ENCODE measurements at regions not wholly inside any gene's neighbourhood (a gene's known extent, or its start where the extent isn't known, plus 50 kb on each side); places are given as distances from the start of the nearest gene placed in this dataset.

DNA sequence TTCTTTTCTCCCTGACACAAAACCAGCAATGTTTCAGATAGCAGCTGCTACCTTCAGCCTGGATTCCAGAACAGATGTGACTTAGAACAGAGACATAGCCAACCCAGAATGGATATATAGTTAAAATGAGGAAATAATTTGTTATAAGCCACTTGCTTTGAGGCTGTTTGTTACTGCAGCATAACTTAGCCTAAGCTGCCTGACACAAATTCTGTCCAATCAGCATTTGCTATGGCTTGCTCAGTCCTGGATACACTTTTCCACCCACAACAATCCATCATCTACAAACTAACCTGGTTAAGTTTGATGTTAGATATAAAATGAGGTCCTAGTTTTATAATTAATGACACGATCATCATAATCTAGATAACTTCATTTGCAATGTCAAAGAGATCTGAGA lies 480.4 kb downstream of the NR4A2 start:
- Histone ChIP-seq H3K27ac (ENCODE audit: low read length, poor library complexity, severe bottlenecking) (no peak overlapping the region), H3K27me3 (ENCODE audit: control insufficient read depth in 1 of 2, insufficient read depth in 1 of 2, low read length in 2 of 2) (no peaks in the 10 kb centered on the region), H3K79me1 (replicated peaks; ENCODE audit: low read length, poor library complexity, severe bottlenecking) (no peaks in the 10 kb centered on the region), H3K4me2 (ENCODE audit: low read length, poor library complexity, severe bottlenecking) (no peak overlapping the region), H4K91ac (ENCODE audit: low read length) (no peak overlapping the region), H2BK5ac (ENCODE audit: low read depth, low read length, poor library complexity, severe bottlenecking) (no peak overlapping the region), H2AK5ac (ENCODE audit: low read length, severe bottlenecking) (no peak overlapping the region), H4K8ac (ENCODE audit: low read length) (no peak overlapping the region), H2AFZ (ENCODE audit: low read depth, low read length) (no peak overlapping the region), H2BK120ac (ENCODE audit: low read depth, low read length) (no peak overlapping the region), H2BK15ac (ENCODE audit: low read depth, poor library complexity, severe bottlenecking) (no peak overlapping the region), H2BK12ac (ENCODE audit: low read length in 2 of 2) (no peak overlapping the region), H3K4me1 (ENCODE audit: control insufficient read depth, insufficient read depth, low read depth, low read length) (no peaks in the 10 kb centered on the region), H3K18ac (ENCODE audit: low read depth in 1 of 2, low read length in 2 of 2) (no peak overlapping the region), H3K36me3 (ENCODE audit: control insufficient read depth in 1 of 2, insufficient read depth in 2 of 2, low read depth in 1 of 2, low read length in 2 of 2) (no peaks in the 10 kb centered on the region), H3K9me3 (ENCODE audit: control insufficient read depth, low read length) (no peaks in the 10 kb centered on the region), H3K4me3 (ENCODE audit: insufficient read depth in 1 of 2, low read depth in 1 of 2, low read length in 2 of 2) (no peak overlapping the region), H3K9ac (ENCODE audit: low read length) (no peak overlapping the region), H3K23ac (ENCODE audit: low read length in 2 of 2) (no peak overlapping the region), H3K4ac (ENCODE audit: low read depth in 1 of 2, low read length in 2 of 2) (no peak overlapping the region), H3K14ac (ENCODE audit: low read length in 2 of 2) (no peak overlapping the region)
- no peak for DNase-seq
- no CpG with 5 or more reads among the region's 1 CpG for WGBS

DNA sequence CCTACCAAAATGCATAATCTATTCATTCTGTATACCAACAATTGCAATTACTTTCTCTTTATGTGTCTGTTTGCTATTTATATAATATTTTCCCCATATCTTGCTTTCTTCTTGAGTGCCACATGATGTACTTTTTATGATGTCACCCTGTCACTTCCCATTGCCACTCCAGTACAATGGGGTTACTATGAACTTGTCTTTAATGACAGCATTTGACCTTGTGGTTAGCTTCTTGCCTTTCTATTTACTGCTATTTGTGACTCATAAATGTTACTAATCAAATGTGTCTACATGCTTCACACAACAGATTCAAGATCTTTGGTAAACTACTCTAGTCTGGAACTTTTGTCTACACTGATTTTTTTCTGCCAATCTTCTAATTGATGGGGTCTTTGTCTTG lies 486.3 kb downstream of the NR4A2 start:
- Histone ChIP-seq H4K8ac (ENCODE audit: low read length) (no peak overlapping the region), H3K4me1 (ENCODE audit: control insufficient read depth, insufficient read depth, low read depth, low read length) (no peaks in the 10 kb centered on the region), H2AK5ac (ENCODE audit: low read length, severe bottlenecking) (no peak overlapping the region), H4K91ac (ENCODE audit: low read length) (no peak overlapping the region), H3K4ac (ENCODE audit: low read depth in 1 of 2, low read length in 2 of 2) (no peak overlapping the region), H3K4me2 (ENCODE audit: low read length, poor library complexity, severe bottlenecking) (no peak overlapping the region), H3K27ac (ENCODE audit: low read length, poor library complexity, severe bottlenecking) (no peak overlapping the region), H3K14ac (ENCODE audit: low read length in 2 of 2) (no peak overlapping the region), H2BK15ac (ENCODE audit: low read depth, poor library complexity, severe bottlenecking) (no peak overlapping the region), H3K18ac (ENCODE audit: low read depth in 1 of 2, low read length in 2 of 2) (no peak overlapping the region), H3K9me3 (ENCODE audit: control insufficient read depth, low read length) (no peaks in the 10 kb centered on the region), H3K79me1 (replicated peaks; ENCODE audit: low read length, poor library complexity, severe bottlenecking) (no peaks in the 10 kb centered on the region), H2BK12ac (ENCODE audit: low read length in 2 of 2) (no peak overlapping the region), H3K36me3 (ENCODE audit: control insufficient read depth in 1 of 2, insufficient read depth in 2 of 2, low read depth in 1 of 2, low read length in 2 of 2) (no peaks in the 10 kb centered on the region), H2BK5ac (ENCODE audit: low read depth, low read length, poor library complexity, severe bottlenecking) (no peak overlapping the region), H3K27me3 (ENCODE audit: control insufficient read depth in 1 of 2, insufficient read depth in 1 of 2, low read length in 2 of 2) (no peaks in the 10 kb centered on the region), H2AFZ (ENCODE audit: low read depth, low read length) (no peak overlapping the region), H3K23ac (ENCODE audit: low read length in 2 of 2) (no peak overlapping the region), H3K4me3 (ENCODE audit: insufficient read depth in 1 of 2, low read depth in 1 of 2, low read length in 2 of 2) (no peak overlapping the region), H2BK120ac (ENCODE audit: low read depth, low read length) (no peak overlapping the region), H3K9ac (ENCODE audit: low read length) (no peak overlapping the region)
- peak; percentile 4 for DNase-seq

DNA sequence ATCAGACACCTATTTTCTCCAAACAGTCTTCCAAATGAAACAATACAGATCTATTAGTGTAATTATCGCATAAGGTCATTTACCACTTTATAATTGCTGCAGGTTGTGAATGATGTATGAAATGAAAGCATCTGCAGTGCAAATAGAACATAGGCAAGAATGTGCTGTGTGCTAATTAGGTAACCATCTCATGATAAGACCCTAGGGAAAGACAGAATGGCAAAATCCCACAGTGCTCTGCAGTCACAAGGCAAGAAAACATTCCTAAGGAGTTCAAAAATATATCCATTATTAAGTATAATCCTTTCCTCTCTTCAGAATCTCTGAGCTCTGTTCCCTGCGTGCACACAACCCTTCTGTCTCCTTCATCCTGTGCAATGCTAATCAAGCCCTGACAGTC lies 488.1 kb downstream of the NR4A2 start:
- no peaks in the 10 kb centered on the region for H3K79me1 ChIP-seq (replicated peaks; ENCODE audit: low read length, poor library complexity, severe bottlenecking)
- H2BK5ac ChIP-seq (ENCODE audit: low read depth, low read length, poor library complexity, severe bottlenecking): no peak overlapping the region
- no peak overlapping the region for H3K4me3 ChIP-seq (ENCODE audit: insufficient read depth in 1 of 2, low read depth in 1 of 2, low read length in 2 of 2)
- H2BK12ac ChIP-seq (ENCODE audit: low read length in 2 of 2): no peak overlapping the region
- H3K27me3 ChIP-seq (ENCODE audit: control insufficient read depth in 1 of 2, insufficient read depth in 1 of 2, low read length in 2 of 2): no peaks in the 10 kb centered on the region
- H3K27ac ChIP-seq (ENCODE audit: low read length, poor library complexity, severe bottlenecking): no peak overlapping the region
- H3K9me3 ChIP-seq (ENCODE audit: control insufficient read depth, low read length): no peaks in the 10 kb centered on the region
- H3K14ac ChIP-seq (ENCODE audit: low read length in 2 of 2): no peak overlapping the region
- H3K4me1 ChIP-seq (ENCODE audit: control insufficient read depth, insufficient read depth, low read depth, low read length): no peaks in the 10 kb centered on the region
- no peak overlapping the region for H2AK5ac ChIP-seq (ENCODE audit: low read length, severe bottlenecking)
- no peak overlapping the region for H3K18ac ChIP-seq (ENCODE audit: low read depth in 1 of 2, low read length in 2 of 2)
- no peak overlapping the region for H4K8ac ChIP-seq (ENCODE audit: low read length)
- H2BK15ac ChIP-seq (ENCODE audit: low read depth, poor library complexity, severe bottlenecking): no peak overlapping the region
- no peak for DNase-seq
- H3K36me3 ChIP-seq (ENCODE audit: control insufficient read depth in 1 of 2, insufficient read depth in 2 of 2, low read depth in 1 of 2, low read length in 2 of 2): no peaks in the 10 kb centered on the region
- no peak overlapping the region for H3K4ac ChIP-seq (ENCODE audit: low read depth in 1 of 2, low read length in 2 of 2)
- H3K9ac ChIP-seq (ENCODE audit: low read length): no peak overlapping the region
- no peak overlapping the region for H4K91ac ChIP-seq (ENCODE audit: low read length)
- H2BK120ac ChIP-seq (ENCODE audit: low read depth, low read length): no peak overlapping the region
- 70% methylated on average over 1 of the region's 2 CpGs for WGBS
- H2AFZ ChIP-seq (ENCODE audit: low read depth, low read length): no peak overlapping the region
- H3K4me2 ChIP-seq (ENCODE audit: low read length, poor library complexity, severe bottlenecking): no peak overlapping the region
- H3K23ac ChIP-seq (ENCODE audit: low read length in 2 of 2): no peak overlapping the region

DNA sequence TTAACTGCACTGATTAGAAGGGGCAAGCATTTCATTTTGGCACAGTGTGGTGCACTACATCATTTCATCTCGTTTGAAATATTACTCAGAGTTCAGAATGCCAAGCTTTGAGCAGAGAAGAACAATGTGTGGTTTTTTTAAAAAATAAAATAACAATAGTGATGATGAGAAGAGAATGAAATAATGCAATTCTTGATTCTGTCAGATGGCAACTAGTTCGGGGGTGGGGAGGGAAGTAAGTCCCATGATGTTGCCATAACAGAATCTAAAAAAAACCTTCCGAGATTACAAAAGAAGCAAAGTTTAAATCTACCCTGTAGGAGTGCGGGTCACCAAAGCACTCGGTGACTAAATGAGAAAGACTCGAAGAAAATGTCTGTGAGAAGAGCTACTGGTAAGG lies 490.4 kb downstream of the NR4A2 start:
- DNase-seq: peak; percentile 2

More for the DNA sequence above, 490.4 kb downstream of the NR4A2 start:
- Histone ChIP-seq H2BK120ac (ENCODE audit: low read depth, low read length) (no peak overlapping the region), H2AK5ac (ENCODE audit: low read length, severe bottlenecking) (no peak overlapping the region), H2BK15ac (ENCODE audit: low read depth, poor library complexity, severe bottlenecking) (no peak overlapping the region), H3K4me2 (ENCODE audit: low read length, poor library complexity, severe bottlenecking) (no peak overlapping the region), H3K14ac (ENCODE audit: low read length in 2 of 2) (no peak overlapping the region), H2AFZ (ENCODE audit: low read depth, low read length) (no peak overlapping the region), H3K27me3 (ENCODE audit: control insufficient read depth in 1 of 2, insufficient read depth in 1 of 2, low read length in 2 of 2) (no peaks in the 10 kb centered on the region), H3K4me3 (ENCODE audit: insufficient read depth in 1 of 2, low read depth in 1 of 2, low read length in 2 of 2) (no peak overlapping the region), H3K4me1 (ENCODE audit: control insufficient read depth, insufficient read depth, low read depth, low read length) (no peaks in the 10 kb centered on the region), H2BK5ac (ENCODE audit: low read depth, low read length, poor library complexity, severe bottlenecking) (no peak overlapping the region), H4K91ac (ENCODE audit: low read length) (no peak overlapping the region), H3K23ac (ENCODE audit: low read length in 2 of 2) (no peak overlapping the region), H4K8ac (ENCODE audit: low read length) (no peak overlapping the region), H3K36me3 (ENCODE audit: control insufficient read depth in 1 of 2, insufficient read depth in 2 of 2, low read depth in 1 of 2, low read length in 2 of 2) (no peaks in the 10 kb centered on the region), H3K27ac (ENCODE audit: low read length, poor library complexity, severe bottlenecking) (no peak overlapping the region), H2BK12ac (ENCODE audit: low read length in 2 of 2) (no peak overlapping the region), H3K79me1 (replicated peaks; ENCODE audit: low read length, poor library complexity, severe bottlenecking) (no peaks in the 10 kb centered on the region), H3K4ac (ENCODE audit: low read depth in 1 of 2, low read length in 2 of 2) (no peak overlapping the region), H3K18ac (ENCODE audit: low read depth in 1 of 2, low read length in 2 of 2) (no peak overlapping the region), H3K9me3 (ENCODE audit: control insufficient read depth, low read length) (no peaks in the 10 kb centered on the region), H3K9ac (ENCODE audit: low read length) (no peak overlapping the region)
- 78% methylated on average over 6 of the region's 6 CpGs for WGBS
